HCT116 (cell line): ENCODE measurements at regions not wholly inside any gene's neighbourhood (a gene's known extent, or its start where the extent isn't known, plus 50 kb on each side); places are given as distances from the start of the nearest gene placed in this dataset.

Experiments used
- ATAC-seq: fragments of 200-7000 bp; cut with Tn5 transposase; 2 replicates; pipeline ENCODE4 v1.9.1; 2020; ENCODE audit warnings: mild to moderate bottlenecking, moderate library complexity
- BruUV-seq: library from RNA; stranded (reverse); fragments of 400-500 nt; replicated peaks from 2 replicates; lab custom pipeline; 2021; lab: Mats Ljungman, UMichigan
- CTCF ChIA-PET: fragments of 300-600 bp; sonication (Branson Sonifier 250); formaldehyde crosslinking; loops from one replicate; lab custom pipeline; 2021; ENCODE audit warnings: antibody characterized with exemption; lab: Charles Lee
- POLR2A ChIA-PET: fragments of 300-600, 350-600 bp; sonication (Branson Sonifier 250); formaldehyde crosslinking; loops from one replicate; lab custom pipeline; 2021; ENCODE audit warnings: antibody characterized with exemption; lab: Charles Lee
- RAD21 ChIA-PET, 2 experiments: fragments of 300-600 bp; sonication (Branson Sonifier 250); formaldehyde crosslinking; loops; one replicate each; lab custom pipeline; 2023; ENCODE audit warnings: low total read pairs in 2 of 2; ENCODE audit not compliant: uncharacterized antibody in 2 of 2, unreplicated experiment in 2 of 2, low non-redundant PET in 1 of 2; lab: Charles Lee
- DNase-seq: peaks from one replicate; pipeline ENCODE4 v3.0.0-alpha.2; 2010; ENCODE audit warnings: low read depth, low spot score
- H2AFZ ChIP-seq: fragments of 200-600 bp; shearing (Covaris generic), sonication (generic); 2 replicates; pipeline ENCODE4 v1.6.1; 2017; ENCODE audit warnings: low read depth, mixed run types, mixed read lengths, antibody characterized with exemption, low read length; ENCODE audit not compliant: poor library complexity, severe bottlenecking
- H3K27ac ChIP-seq: 2 replicates; pipeline ENCODE4 v1.5.1; 2012; ENCODE audit warnings: low read depth, low read length
- H3K27me3 ChIP-seq: fragments of 200-600 bp; sonication (generic); 2 replicates; pipeline ENCODE4 v1.6.1; 2016; ENCODE audit warnings: mixed run types, low read length, mixed read lengths; ENCODE audit not compliant: insufficient read depth
- H3K36me3 ChIP-seq, 2 experiments: fragments of 200-500 bp in 1 of 2; fragments of 200-600 bp in 1 of 2; sonication (Bioruptor generic) in 1 of 2; sonication (generic) in 1 of 2; 2 replicates each; pipeline versions ENCODE4 v1.5.1 to v1.6.1; 2014 to 2016; ENCODE audit warnings: low read length in 2 of 2, inconsistent platforms in 1 of 2, mixed read lengths in 1 of 2, mixed run types in 1 of 2; ENCODE audit not compliant: insufficient read depth in 2 of 2, control insufficient read depth in 1 of 2
- H3K4me1 ChIP-seq, 2 experiments: fragments of 200-600 bp in 1 of 2; sonication (generic) in 1 of 2; 2 replicates each; pipeline versions ENCODE4 v1.5.1 to v1.6.1; 2012 to 2017; ENCODE audit warnings: low read length in 2 of 2, inconsistent platforms in 1 of 2, mild to moderate bottlenecking in 1 of 2, mixed read lengths in 1 of 2, mixed run types in 1 of 2, moderate library complexity in 1 of 2; ENCODE audit not compliant: insufficient read depth in 2 of 2, control insufficient read depth in 1 of 2
- H3K4me2 ChIP-seq: fragments of 200-600 bp; sonication (generic); 2 replicates; pipeline ENCODE4 v1.6.1; 2017; ENCODE audit warnings: mixed run types, low read length, mixed read lengths
- H3K4me3 ChIP-seq, 2 experiments: fragments of 200-600 bp in 1 of 2; sonication (generic) in 1 of 2; replicated peaks in 1 of 2; 2 replicates each; pipeline ENCODE4 v1.5.1; 2011 to 2016; ENCODE audit warnings: low read length in 2 of 2, control low read depth in 1 of 2, low read depth in 1 of 2, mild to moderate bottlenecking in 1 of 2, mixed read lengths in 1 of 2, mixed run types in 1 of 2
- H3K79me2 ChIP-seq: fragments of 200-600 bp; sonication (generic); 2 replicates; pipeline ENCODE4 v1.6.1; 2017; ENCODE audit warnings: mild to moderate bottlenecking, mixed run types, low read length, moderate library complexity, mixed read lengths; ENCODE audit not compliant: insufficient read depth
- H3K9ac ChIP-seq: fragments of 200-600 bp; sonication (generic); 2 replicates; pipeline ENCODE4 v1.6.1; 2016; ENCODE audit warnings: low read length, mixed read lengths
- H3K9me2 ChIP-seq: fragments of 200-600 bp; sonication (generic), shearing (Covaris generic); 2 replicates; pipeline ENCODE4 v1.6.1; 2017; ENCODE audit warnings: mixed run types, mild to moderate bottlenecking, moderate library complexity; ENCODE audit not compliant: insufficient read depth
- H3K9me3 ChIP-seq, 2 experiments: fragments of 200-500 bp in 1 of 2; fragments of 200-600 bp in 1 of 2; sonication (Bioruptor generic) in 1 of 2; sonication (generic) in 1 of 2; 2 replicates each; pipeline ENCODE4 v1.6.1; 2014 to 2017; ENCODE audit warnings: low read length in 2 of 2, mixed read lengths in 2 of 2, inconsistent platforms in 1 of 2, low read depth in 1 of 2, mild to moderate bottlenecking in 1 of 2, mixed run types in 1 of 2, moderate library complexity in 1 of 2; ENCODE audit not compliant: control insufficient read depth in 1 of 2, insufficient read depth in 1 of 2
- H4K20me1 ChIP-seq: fragments of 200-600 bp; sonication (generic), shearing (Covaris generic); 2 replicates; pipeline ENCODE4 v1.6.1; 2017; ENCODE audit warnings: mixed run types, mild to moderate bottlenecking, moderate library complexity; ENCODE audit not compliant: insufficient read depth
- ATF3 ChIP-seq: IDR thresholded peaks from 2 replicates; pipeline ENCODE4 v1.6.1; 2012
- CBX3 ChIP-seq: IDR thresholded peaks from 2 replicates; pipeline ENCODE4 v1.6.1; 2012; ENCODE audit warnings: low read depth
- CEBPB ChIP-seq: IDR thresholded peaks from 2 replicates; pipeline ENCODE4 v1.6.1; 2012; ENCODE audit warnings: low read depth
- CTCF ChIP-seq, 3 experiments: fragments of 200-600 bp in 1 of 3; sonication (generic) in 1 of 3; IDR thresholded peaks in 2 of 3; conservative IDR thresholded peaks in 1 of 3; 2 replicates each; pipeline ENCODE4 v1.5.1; 2012 to 2017; ENCODE audit warnings: low read depth in 2 of 3, low read length in 2 of 3, antibody characterized with exemption in 1 of 3, borderline replicate concordance in 1 of 3, control low read depth in 1 of 3, mild to moderate bottlenecking in 1 of 3, mixed read lengths in 1 of 3, mixed run types in 1 of 3, moderate library complexity in 1 of 3; ENCODE audit not compliant: insufficient read depth in 1 of 3
- EGR1 ChIP-seq: IDR thresholded peaks from 2 replicates; pipeline ENCODE4 v1.6.1; 2012; ENCODE audit warnings: low read depth
- EZH2 ChIP-seq: fragments of 200-600 bp; sonication (generic); IDR thresholded peaks from 2 replicates; pipeline ENCODE4 v1.6.1; 2017; ENCODE audit warnings: antibody characterized with exemption, mixed run types
- EZH2phosphoT487 ChIP-seq: fragments of 200-600 bp; IDR thresholded peaks from 2 replicates; pipeline ENCODE4 v1.6.1; 2018; ENCODE audit warnings: antibody characterized with exemption, borderline replicate concordance
- FOSL1 ChIP-seq: IDR thresholded peaks from 2 replicates; pipeline ENCODE4 v1.6.1; 2012; ENCODE audit warnings: low read depth
- JUND ChIP-seq: IDR thresholded peaks from 2 replicates; pipeline ENCODE4 v1.6.1; 2012
- POLR2A ChIP-seq: IDR thresholded peaks from 2 replicates; pipeline ENCODE4 v1.7.0; 2011; ENCODE audit warnings: borderline replicate concordance; ENCODE audit not compliant: insufficient read depth, insufficient read length; ENCODE audit errors: extremely low read depth
- POLR2AphosphoS5 ChIP-seq: IDR thresholded peaks from 2 replicates; pipeline ENCODE4 v1.6.1; 2011; ENCODE audit warnings: mild to moderate bottlenecking, low read depth, low read length, moderate library complexity
- REST ChIP-seq: IDR thresholded peaks from 2 replicates; pipeline ENCODE4 v1.6.1; 2012; ENCODE audit warnings: low read depth
- SIN3A ChIP-seq: IDR thresholded peaks from 2 replicates; pipeline ENCODE4 v1.6.1; 2012; ENCODE audit warnings: low read depth
- SP1 ChIP-seq: IDR thresholded peaks from 2 replicates; pipeline ENCODE4 v1.6.1; 2012; ENCODE audit warnings: low read depth
- YY1 ChIP-seq: IDR thresholded peaks from 2 replicates; pipeline ENCODE4 v1.6.1; 2011; ENCODE audit warnings: low read length, low read depth, moderate library complexity, mild to moderate bottlenecking; ENCODE audit not compliant: insufficient replicate concordance; ENCODE audit errors: extremely low read depth
- ZBTB33 ChIP-seq: IDR thresholded peaks from 2 replicates; pipeline ENCODE4 v1.6.1; 2011; ENCODE audit warnings: mild to moderate bottlenecking, low read length, moderate library complexity; ENCODE audit not compliant: insufficient replicate concordance; ENCODE audit errors: extremely low read depth
- ZFX ChIP-seq: fragments of 450-650 bp; IDR thresholded peaks from 2 replicates; pipeline ENCODE4 v1.6.1; 2017
- intact Hi-C: fragments of 100-400 bp; cut with micrococcal nuclease; formaldehyde crosslinking; loops from 2 replicates; pipeline ENCODE4 v1.10.0; 2022

GRCh38 chr9:135204177-135204576, 116.7 kb downstream of the OLFM1 start:
- ChIA-PET CTCF (no interaction called here), RAD21 (no interaction called here), POLR2A (no interaction called here)
- no peaks in the 10 kb centered on the region for H4K20me1 ChIP-seq
- no peak overlapping the region for H3K27ac ChIP-seq
- H3K9ac ChIP-seq = no peak overlapping the region
- H3K27me3 ChIP-seq = peaks cover 22% of the 10 kb centered on the region
- ATAC-seq = no peak
- H3K4me3 ChIP-seq = no peak overlapping the region
- H3K9me2 ChIP-seq = no peaks in the 10 kb centered on the region
- H3K79me2 ChIP-seq = no peaks in the 10 kb centered on the region
- no peaks in the 10 kb centered on the region for H3K36me3 ChIP-seq
- no peak overlapping the region for H2AFZ ChIP-seq
- no peaks in the 10 kb centered on the region for H3K4me1 ChIP-seq
- no TSS peak for BruUV-seq
- no peak for DNase-seq
- H3K4me2 ChIP-seq = no peak overlapping the region
- H3K9me3 ChIP-seq = no peaks in the 10 kb centered on the region
- intact Hi-C loops = no loop called here
- TF ChIP-seq CBX3 = no peak
- TF ChIP-seq SP1 = no peak
- TF ChIP-seq POLR2A = no peak
- no peak for TF ChIP-seq ZBTB33
- TF ChIP-seq YY1 = no peak
- TF ChIP-seq POLR2AphosphoS5 = no peak
- TF ChIP-seq JUND = no peak
- no peak for TF ChIP-seq CTCF (IDR thresholded peaks at IDR 0.05 in 2 of 3, conservative IDR thresholded peaks at IDR 0.05 in 1 of 3; ENCODE audit: borderline replicate concordance in 1 of 3, insufficient read depth in 1 of 3, low read depth in 2 of 3, low read length in 2 of 3)
- TF ChIP-seq SIN3A = no peak
- no peak for TF ChIP-seq EZH2
- no peak for TF ChIP-seq EGR1
- no peak for TF ChIP-seq CEBPB
- no peak for TF ChIP-seq ZFX
- no peak for TF ChIP-seq FOSL1
- TF ChIP-seq REST = no peak
- TF ChIP-seq EZH2phosphoT487 = no peak
- no peak for TF ChIP-seq ATF3
